HG03139 (cell line): ENCODE measurements at regions not wholly inside any gene's neighbourhood (a gene's known extent, or its start where the extent isn't known, plus 50 kb on each side); places are given as distances from the start of the nearest gene placed in this dataset.
"Not testable (repeated sequence)": the region's sequence is repeated elsewhere in the genome, so short reads cannot be mapped to it uniquely, and the experiment has no call there.

Experiments used
- ATAC-seq: cut with Tn5 transposase; IDR thresholded peaks from one replicate; pipeline ENCODE4 v1.9.1; 2021; ENCODE audit not compliant: unreplicated experiment

DNA sequence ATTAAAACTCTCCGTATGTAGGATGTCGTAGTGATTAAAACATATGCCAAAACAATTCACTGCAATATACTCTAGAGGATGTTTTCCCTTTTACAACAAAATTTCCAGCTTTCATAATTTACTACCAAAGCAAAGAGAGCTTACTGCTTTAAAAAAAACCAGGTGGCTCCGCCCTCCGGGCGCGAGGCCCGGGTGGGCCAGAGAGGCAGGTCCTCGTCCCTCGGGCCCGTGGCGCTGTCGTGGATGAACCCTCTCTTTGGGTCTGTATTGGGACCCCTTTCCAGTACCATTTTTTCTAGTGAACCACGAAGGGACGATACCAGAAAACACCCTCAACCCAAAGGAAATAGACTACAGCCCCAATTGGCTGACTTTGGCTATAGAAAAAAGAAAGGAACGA lies 698.5 kb downstream of the C6orf118 start:
- not testable (repeated sequence) for ATAC-seq

DNA sequence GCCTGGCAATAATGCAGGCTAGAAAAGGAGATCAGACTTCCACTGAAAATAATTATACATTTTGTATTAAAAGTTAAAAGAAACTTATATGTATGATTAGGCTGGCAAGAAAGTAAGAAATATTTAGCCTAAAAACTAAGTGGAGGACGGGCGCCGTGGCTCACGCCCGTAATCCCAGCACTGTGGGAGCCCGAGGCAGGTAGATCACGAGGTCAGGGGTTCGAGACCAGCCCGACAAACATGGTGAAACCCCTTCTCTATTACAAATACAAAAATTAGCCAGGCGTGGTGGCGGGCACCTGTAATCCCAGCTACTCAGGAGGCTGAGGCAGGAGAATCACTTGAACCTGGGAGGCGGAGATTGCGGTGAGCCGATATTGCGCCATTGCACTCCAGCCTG lies 707.0 kb downstream of the C6orf118 start:
- ATAC-seq, result not testable (repeated sequence)

DNA sequence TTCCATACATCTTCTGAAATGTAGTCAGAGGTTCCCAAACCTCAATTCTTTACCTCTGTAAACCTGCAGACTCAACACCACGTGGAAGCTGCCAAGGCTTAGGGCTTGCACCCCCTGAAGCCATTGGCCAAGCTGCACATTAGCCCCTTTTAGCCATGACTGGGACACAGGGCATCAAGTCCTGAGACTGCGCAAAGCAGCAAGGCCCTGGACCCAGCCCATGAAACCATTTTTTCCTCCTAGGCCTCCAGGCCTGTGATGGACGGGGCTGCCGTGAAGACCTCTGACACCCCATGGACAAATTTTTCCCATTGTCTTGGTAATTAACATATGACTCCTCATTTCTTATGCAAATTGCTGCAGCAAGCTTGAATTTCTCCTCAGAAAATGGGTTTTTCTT lies 727.8 kb downstream of the C6orf118 start:
- no peak for ATAC-seq

DNA sequence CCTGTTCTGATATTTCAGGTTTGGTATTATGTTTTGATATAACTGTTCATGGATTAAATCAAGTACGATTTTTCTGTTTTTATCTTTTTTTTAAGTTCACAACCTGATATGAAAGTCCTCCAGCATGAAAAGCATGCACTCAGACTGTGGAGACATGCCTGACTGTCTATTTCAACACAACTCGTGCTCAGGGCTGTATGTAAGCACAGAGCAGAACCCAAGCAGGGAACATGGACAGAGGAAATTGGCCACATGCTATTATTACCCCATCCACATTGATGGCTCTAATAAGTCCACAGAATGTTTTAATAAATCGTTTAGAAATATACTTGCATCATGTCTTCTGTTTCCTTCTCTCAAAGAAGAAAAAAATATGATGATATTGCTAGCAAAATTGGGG lies 730.4 kb downstream of the C6orf118 start:
- no peak for ATAC-seq

DNA sequence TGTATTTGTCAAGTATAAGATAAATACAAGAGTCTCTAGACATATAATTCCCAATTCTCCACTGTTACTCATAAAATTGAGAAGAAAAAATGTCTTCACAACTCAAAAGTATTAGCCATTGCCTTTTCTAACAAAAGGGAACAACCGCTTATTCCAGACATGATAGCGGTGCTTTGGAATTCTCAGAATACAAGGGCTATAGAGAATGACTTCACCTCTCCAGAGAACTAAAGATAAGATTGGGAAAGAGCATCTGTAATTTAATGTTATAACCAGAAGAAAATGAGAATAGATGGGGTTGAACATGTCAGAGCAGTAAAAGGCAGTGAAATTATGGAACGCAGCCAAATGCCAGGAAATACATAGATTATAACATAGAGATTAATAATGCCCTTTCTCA lies 730.8 kb downstream of the C6orf118 start:
- ATAC-seq, result no peak

DNA sequence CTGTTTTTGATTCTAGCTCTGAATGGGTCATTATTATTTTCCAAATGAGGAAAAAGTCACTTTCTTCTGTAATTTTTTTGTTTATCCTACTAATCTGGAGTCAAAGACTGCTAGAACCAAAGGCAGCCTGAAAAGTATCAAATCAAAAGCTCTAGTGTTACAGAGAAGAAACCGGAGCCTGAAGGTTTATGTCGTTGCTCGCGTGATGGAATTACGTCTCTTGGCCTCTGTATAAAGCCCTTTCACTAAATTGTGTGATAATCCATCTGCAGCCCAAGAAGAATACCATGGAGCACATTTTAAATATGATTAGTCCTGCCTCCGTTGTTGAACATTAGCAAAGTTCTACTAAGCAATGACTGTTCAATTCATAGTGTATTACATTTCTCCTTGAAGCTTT lies 738.6 kb downstream of the C6orf118 start:
- ATAC-seq, result no peak

DNA sequence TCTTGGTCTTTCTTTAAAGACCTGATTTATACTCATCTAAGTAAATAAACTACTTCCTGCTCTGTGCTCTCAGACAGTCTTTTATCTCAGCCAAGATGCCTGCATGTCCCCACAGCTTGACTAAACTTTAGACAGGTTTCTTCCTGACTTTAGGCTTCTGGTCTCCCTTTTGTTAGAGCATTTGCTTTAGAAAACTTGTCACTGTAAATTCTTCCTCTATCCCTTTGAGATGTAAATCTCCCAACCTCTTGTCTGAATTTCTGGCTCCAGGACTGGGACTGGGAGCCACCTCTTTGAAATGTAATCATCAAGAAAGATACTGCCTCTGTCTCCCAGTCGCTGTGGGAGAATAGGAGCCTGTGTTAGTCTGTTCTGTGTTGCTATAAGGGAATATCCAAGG lies 739.9 kb downstream of the C6orf118 start:
- ATAC-seq, result no peak

DNA sequence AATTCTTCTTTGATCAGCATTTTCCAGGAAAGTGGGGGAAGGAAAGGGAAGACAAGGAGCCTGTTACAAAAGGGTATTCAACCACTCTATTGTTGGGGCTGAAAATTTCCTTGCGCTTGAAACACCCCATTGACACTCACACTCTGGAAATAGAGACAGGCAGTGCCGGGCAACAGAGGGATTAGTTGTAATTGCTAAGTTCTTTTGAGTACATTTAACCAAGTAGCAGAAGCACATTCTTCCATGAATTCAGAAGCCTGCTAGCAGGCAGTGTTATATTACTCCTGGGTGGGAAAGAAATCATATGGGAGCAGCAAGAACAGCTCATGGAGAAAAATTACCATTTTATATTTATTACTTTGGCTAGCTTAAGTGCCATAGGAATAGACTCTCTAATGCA lies 745.5 kb downstream of the C6orf118 start:
- no peak for ATAC-seq

DNA sequence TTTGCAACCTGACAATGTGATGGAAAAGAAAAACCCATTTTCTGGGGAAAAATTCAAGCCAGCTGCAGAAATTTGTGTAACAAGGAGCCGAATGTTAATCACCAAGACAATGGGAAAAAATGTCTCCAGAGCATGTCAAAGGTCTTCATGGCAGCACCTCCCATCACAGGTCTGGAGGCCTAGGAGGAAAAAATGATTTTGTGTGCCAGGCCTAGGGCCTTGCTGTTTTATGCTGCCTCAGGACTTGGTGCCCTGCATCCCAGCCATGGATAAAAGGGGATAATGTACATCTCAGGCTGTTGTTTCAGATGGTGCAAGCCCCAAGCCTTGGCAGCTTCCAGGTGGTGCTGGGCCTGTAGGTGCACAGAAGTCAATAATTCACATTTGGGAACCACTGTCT lies 747.7 kb downstream of the C6orf118 start:
- no peak for ATAC-seq

DNA sequence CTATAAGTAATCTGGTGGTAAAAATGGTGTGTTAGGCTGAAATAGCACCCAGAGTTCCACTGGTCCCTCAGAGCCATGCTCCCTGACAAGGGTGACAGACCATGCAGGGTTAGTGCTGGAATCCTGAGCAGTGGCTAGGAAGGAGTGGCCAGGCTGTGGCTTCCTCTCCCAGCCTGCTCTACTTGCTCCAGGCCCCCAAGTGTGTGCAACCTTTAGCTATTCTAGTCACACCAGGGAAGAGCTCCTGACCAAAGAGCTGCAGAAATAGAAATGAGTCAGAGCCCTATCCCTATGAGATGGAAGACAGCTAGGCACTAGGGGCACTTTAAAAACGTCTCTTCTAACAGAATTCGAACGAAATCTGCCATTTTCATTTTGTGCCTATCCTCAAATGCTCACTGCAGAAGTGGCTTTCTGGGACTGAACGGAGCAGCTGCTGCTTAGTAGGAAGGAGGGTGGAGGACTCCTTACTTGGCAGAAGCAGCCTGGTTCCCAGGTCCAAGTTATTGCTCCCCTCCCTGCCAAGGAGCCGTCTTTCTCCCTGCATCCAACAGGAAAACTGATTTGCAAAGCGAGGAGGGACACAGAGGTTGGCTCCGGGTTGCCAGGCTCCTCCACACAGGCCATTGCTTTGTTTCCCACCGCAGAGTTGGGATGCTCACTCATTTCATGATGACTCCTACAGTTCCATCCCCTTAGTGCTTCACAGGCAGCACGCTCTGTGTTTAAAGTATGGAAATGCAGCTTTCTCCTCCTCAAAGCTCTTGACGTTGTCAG lies 754.5 kb downstream of the C6orf118 start:
- ATAC-seq, result no peak

DNA sequence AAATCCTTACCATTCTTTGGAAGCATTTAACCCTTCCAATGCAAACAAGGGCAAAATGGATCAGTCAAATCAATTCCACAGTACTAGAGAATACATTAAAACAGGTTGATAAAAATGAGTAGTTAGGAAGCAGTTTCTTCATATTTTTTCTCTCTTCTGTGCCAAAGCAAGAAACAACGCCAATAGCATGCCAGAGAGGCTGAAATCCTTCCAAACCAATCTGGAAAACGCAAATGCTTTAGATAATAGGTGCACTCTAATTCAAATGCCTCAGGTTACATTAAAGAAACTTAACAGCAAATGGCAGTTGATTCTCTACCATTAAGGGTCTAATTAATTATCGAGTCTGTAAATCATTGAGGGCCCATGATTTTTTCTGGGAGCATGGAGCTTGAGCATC lies 755.2 kb downstream of the C6orf118 start:
- ATAC-seq, result no peak

DNA sequence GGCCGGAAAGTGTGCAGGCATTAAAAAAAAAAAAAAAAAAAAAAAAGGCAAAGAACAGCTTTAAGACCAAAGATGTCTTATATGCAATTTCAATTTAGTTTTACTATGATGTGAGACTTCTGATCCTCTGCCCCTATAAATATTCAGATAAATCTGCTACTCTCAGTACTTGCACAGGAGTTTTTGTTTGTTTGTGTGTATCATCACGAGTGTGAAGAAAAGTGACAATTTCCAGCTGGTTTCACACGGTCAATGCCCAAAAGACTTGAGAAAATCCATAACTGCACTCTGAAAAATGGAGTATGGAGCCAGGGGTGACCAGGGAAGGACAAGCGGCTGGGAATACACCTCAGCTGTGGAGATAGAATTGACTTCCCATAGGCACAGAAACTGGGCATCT lies 757.7 kb downstream of the C6orf118 start:
- no peak for ATAC-seq

DNA sequence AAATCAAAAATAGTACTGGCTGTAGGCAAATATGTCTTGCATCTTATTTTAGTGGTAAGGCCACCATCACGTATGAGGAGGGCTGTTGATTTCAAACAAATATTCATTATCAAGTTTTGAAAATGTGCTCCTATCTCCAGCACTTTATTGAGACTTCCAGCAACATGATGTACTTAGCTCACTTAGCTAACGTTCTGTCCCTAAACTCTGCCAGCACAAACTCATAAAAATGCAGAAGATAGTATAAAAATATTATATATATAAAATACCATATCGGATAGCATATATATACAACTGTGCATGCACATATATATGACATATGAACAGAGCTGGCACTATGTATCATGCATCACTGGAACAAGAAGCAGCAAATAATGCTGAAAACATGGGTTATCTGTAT lies 762.3 kb downstream of the C6orf118 start:
- ATAC-seq, result no peak

DNA sequence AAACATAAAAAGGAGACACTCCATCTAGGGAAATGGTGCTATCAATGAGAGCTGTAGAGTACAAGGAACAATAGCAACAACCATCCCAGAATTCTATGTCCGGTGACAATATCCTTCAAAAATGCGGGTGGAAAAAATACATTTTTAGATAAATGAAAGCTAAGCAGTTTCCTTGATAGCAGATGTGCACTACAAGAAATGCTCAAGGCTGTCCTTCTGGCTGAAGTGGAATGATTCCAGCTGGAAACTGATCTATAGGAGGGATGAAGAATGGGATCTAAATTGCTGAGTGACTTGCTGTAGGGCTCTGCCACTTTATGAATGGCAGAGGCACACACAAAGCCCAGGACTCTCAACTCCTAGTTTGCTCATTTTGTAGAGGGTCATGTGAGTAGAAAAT lies 763.1 kb downstream of the C6orf118 start:
- no peak for ATAC-seq

DNA sequence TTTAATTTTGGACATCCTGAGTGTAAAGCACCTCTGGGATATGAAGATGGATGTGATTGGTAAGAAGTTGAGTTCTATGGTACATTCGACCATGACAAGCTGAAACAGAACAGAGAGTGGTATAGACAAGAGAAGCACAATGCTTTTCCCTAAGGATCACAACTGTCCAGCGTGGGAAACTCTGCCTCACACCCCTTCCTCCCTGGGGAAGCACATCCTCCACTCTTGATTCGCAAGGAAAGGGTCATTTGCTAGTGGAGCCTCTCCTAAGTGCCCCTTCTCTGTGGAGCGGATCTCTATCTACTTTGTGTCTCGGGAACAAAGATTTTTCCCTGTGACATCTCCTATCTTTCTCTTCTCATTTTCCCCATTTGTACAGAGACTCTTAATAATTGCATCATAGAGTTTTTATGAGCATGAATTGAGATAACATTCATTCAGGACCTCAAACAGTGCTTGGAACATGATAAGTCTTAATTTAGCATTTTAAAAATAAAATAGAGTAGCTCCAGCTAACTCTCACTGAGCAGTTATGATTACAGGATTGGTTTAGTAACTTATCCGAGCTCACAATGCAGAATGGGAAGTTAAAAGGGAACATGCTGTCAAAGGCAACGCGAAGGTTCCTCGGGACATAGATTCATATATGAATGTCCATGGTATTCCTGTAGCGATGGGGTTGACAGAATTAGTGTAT lies 775.2 kb downstream of the C6orf118 start:
- ATAC-seq, result no peak

DNA sequence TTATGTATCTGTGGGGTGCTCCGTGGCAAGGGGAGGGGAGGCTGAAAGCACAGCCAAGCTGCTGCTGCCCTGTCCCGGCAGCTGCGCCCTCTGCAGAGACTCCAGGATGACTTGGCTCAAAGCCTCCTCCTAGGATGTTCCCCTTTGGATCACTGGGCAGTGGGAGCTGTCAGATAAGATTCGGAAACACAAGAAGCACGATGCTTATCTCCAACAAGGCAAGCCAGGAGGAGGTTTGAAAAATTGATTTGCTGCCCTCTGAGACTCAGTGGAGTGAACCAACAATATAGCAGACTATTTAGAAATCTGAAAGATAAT lies 776.4 kb downstream of the C6orf118 start:
- no peak for ATAC-seq

DNA sequence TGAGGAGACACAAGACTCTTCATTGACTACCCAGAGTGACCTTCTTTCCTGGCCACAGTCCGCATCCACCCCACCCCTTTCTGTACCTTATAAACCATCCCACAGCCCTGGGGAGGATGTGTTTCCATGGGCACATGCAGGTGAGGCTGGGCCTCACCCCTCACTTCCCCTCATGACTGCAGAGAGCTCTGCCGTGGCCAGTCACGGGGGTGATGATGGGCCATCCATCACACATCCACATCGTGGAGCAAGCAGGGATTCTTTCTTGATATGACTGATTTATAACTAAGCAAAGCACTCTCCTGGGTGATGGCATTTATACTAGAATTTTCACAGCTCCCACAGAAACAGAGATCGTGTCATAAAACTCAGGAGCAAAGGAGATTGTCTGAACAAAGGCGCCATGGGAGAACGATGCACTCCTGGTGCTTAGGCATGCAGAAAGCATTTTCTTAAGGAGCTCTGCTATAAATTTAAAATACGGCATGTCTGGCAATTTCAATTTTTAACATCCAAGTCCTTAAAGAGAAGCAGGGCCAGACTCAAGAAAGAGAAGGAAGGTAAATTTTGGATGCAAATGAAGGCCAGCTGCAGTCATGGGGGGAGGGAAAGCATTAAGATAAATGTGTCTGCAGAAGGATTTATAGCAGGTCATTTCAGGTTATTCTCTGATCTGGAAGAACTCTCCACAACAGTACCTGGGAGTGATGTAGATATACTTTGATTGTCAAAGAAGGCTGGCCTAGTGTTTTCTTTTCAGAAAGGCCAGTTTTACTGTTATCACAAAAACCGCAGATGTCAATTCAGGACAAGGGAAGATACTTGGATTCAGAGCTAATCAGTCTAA lies 777.0 kb downstream of the C6orf118 start:
- ATAC-seq, result no peak

DNA sequence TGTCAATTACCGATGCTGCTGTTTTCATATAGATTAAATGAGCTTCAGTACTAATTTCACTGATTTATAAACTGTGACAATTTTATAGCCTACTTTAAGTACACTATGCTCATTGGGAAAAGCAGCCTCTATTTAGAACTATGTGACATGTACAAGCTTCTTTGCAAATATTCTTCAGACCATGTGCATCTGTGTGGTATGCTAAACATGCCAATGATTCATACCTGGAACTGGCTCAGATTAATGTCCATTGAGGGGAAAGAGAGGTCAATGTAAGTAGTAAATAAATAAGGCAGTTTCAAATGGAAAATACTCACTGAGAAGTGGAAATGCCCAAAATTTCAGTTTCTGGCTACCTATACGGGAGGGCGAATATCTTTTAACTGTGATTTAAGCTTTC lies 777.7 kb downstream of the C6orf118 start:
- ATAC-seq, result no peak

DNA sequence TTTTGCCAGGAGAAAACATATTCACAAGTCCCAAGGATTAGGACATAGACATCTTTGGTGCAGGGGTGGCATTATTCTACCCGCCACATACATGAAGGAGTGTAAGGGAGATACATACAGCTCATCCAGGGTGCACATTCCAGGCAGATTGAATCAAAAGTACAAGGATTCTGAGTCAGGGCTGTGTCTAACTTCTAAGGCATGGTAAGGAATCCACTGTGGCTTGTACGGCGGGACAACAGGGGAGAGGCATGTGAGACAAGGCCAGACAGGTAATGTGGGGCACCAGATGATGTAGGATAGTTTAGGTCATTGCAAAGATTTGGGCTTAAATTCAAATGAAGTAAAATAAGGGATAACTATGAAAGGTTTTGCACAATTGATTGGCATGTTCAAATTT lies 780.9 kb downstream of the C6orf118 start:
- no peak for ATAC-seq

DNA sequence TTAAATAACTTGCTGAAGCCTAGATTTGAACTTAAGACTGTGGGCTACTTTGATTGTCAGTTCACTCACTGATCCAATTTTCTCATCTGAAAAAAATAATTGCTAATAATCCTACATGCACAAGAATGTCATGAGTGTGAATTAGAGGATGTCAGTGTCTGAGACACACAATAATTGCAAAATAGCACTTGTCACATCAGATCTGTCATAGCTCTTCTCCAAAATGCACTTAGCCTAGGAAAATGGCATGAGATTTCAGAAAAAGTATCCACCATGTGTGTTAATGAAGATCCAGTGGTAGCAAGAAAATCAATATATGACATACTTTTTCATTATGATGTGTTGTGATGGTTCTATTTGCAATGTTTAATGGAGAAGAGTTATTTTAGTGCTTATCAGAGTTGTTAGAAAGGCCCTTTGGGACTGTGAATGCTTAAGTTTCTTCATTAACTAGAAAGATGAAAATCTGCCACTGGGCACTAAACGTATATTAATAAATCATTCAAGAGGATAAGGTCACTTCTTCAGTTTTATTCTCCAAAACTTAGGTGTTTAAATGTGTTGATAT lies 786.2 kb downstream of the C6orf118 start:
- ATAC-seq, result no peak

DNA sequence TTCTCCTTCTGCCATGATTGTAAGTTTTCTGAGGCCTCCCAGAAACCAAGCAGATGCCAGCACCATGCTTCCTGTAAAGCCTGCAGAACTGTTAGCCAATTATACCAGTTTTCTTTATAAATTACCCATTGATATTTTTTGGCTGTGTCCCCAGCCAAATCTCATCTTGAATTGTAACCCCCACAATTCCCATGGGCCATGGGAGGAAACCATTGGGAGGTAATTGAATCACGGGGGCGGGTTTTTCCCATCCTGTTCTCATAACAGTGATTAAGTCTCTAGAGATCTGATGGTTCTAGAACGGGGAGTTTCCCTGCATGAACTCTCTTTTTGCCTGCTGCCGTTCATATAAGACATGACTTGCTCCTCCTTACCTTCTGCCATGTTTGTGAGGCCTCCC lies 788.5 kb downstream of the C6orf118 start:
- ATAC-seq, result no peak
